IgD-negative memory B cell (primary cell): ENCODE measurements at regions not wholly inside any gene's neighbourhood (a gene's known extent, or its start where the extent isn't known, plus 50 kb on each side); places are given as distances from the start of the nearest gene placed in this dataset.
A peak's percentile ranks its signal among the peaks of the same experiment; 100 is the strongest.
"Not testable (repeated sequence)": the region's sequence is repeated elsewhere in the genome, so short reads cannot be mapped to it uniquely, and the experiment has no call there.

Source experiments
- H3K27ac Mint-ChIP-seq, 3 donors: one replicate each; pipeline ENCODE4 v1.8.0; 2020 to 2022; ENCODE audit warnings: mild to moderate bottlenecking in 3 of 3, mixed read lengths in 3 of 3, moderate library complexity in 1 of 3
- H3K27me3 Mint-ChIP-seq: one replicate; pipeline ENCODE4 v1.8.0; 2021; ENCODE audit warnings: mixed read lengths
- H3K36me3 Mint-ChIP-seq: one replicate; pipeline ENCODE4 v1.8.0; 2020; ENCODE audit warnings: mild to moderate bottlenecking, mixed read lengths
- H3K4me1 Mint-ChIP-seq, 3 donors: one replicate each; pipeline ENCODE4 v1.8.0; 2020 to 2022; ENCODE audit warnings: mixed read lengths in 3 of 3, mild to moderate bottlenecking in 1 of 3
- H3K4me3 Mint-ChIP-seq, 4 donors: one replicate each; pipeline ENCODE4 v1.8.0; 2020 to 2022; ENCODE audit warnings: mild to moderate bottlenecking in 4 of 4, mixed read lengths in 4 of 4, moderate library complexity in 3 of 4
- H3K9me3 Mint-ChIP-seq, 3 donors: one replicate each; pipeline ENCODE4 v1.8.0; 2020 to 2021; ENCODE audit warnings: mixed read lengths in 3 of 3, mild to moderate bottlenecking in 1 of 3

DNA sequence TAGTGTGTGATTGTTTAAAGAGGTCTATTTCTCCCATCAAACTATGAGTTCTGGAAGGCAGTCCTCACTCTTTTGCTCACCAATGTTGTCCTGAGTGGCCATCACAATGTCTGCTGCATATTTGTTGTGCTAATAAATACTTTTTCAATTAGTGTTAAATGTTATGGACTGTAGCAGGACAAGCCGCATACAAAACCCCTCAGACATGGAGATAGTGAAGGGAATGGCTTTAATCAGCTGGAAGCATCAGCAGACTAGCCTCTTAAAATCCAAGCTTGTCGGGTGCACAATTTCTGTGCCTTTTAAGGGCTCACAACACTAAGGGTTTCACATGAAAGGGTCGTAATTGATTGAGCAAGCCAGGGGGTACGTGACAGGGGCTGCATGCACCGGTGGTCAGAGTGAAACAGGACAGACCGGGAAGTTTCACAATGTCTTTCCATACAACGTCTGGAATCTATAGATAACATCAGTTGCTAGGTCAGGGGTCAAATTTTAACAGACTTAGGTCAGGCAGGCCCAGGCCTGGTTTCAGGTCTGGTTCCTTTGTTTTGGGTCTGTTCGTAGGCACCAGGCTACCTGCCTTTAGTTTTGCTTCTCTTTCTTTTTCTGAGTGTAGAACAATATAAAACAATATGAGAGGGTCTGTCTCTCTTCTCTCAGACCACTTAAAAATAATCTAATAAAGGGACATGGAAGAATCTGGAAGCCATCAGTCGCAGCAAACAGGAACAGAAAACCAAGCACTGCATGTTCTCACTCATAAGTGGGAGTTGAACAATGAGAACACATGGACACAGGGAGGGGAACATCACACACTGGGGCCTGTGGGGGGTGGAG, 327.6 kb upstream of the HTR1E start:
- no peak overlapping the region for H3K27ac Mint-ChIP-seq
- H3K4me3 Mint-ChIP-seq = no peak overlapping the region
- H3K4me1 Mint-ChIP-seq = no peaks in the 10 kb centered on the region

DNA sequence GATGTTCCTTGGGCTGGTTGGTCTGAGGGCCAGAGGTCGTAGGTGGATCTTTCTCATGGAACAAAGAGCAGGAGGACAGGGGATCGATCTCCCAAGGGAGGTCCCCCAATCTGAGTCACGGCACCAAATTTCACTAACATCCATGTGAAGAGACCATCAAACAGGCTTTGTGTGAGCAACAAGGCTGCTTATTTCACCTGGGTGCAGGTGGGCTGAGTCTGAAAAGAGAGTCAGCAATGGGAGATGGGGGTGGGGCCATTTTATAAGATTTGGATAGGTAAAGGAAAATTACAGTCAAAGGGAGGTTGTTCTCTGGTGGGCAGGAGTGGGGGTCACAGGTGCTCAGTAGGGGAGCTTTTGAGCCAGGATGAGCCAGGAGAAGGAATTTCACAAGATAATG, 334.0 kb upstream of the HTR1E start:
- not testable (repeated sequence) for H3K4me3 Mint-ChIP-seq, H3K36me3 Mint-ChIP-seq, H3K9me3 Mint-ChIP-seq, H3K4me1 Mint-ChIP-seq, H3K27ac Mint-ChIP-seq, H3K27me3 Mint-ChIP-seq

More for the DNA sequence above, 327.6 kb upstream of the HTR1E start:
- H3K36me3 Mint-ChIP-seq = no peaks in the 10 kb centered on the region
- peaks cover 0 to 2% (median 0%) of the 10 kb centered on the region in 3 donors for H3K9me3 Mint-ChIP-seq
- no peaks in the 10 kb centered on the region for H3K27me3 Mint-ChIP-seq

DNA sequence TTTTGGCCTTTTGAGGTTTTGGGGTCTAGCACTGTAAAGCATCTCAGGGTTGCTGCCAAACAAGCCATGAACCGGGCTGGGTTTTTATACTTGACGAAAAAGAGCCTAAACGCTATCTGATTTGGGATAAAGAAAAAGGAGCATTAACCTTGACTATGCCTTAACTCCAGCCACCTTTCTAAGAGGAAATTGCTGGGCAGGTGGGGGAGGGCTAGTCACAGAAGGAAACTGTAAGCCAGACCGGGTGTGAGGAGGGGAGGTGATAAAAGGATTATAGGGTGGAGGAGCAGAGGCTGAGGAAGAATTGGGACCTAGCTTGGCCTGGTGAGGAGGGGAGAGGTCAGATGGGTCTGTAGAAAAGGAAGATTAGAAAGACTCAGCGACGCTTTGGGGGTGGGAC, 335.2 kb upstream of the HTR1E start:
- H3K4me3 Mint-ChIP-seq, H3K4me1 Mint-ChIP-seq, H3K27me3 Mint-ChIP-seq, H3K27ac Mint-ChIP-seq, H3K36me3 Mint-ChIP-seq, H3K9me3 Mint-ChIP-seq: not testable (repeated sequence)

DNA sequence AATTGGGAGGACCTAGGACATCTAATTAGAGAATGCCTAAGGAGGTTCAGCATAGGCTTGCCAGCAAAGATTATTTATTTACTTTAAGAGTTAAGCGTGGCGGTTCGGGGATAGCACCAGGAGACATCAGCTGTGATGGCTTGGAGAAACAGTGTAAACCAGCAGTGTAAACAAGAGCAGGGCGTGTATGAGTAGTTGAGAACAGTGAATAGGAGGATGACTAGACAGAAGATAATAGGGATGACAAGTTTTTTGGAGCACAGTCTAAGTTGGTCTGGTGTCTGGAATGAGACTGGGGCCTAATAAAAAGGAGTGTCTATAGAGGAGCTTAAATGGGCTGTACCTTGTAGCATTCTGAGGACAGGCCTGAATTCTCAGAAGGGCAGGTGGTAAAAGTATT, 338.4 kb upstream of the HTR1E start:
- H3K4me3 Mint-ChIP-seq = not testable (repeated sequence)

DNA sequence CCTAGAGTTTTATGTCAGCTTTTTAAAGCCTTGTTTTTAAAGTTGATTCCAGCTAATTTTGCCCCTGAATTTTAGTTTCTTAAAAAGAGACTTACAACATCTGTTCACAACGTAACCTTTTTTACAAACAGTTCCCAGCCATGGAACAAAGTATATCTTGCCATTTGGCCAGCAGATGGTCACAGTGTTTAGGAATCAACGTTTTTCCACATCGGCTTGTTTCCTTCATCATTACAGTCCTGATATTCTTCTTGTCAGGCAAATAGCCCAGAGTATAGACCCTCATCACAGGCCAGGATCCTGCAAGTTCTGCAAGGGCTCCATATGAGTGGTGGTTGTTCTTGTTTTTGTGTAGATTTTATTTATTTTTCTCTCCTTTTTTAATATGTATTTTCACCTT, 341.7 kb upstream of the HTR1E start:
- no peak overlapping the region for H3K4me3 Mint-ChIP-seq
- no peak overlapping the region for H3K27ac Mint-ChIP-seq
- peaks cover 0 to 2% (median 0%) of the 10 kb centered on the region in 3 donors for H3K9me3 Mint-ChIP-seq
- H3K36me3 Mint-ChIP-seq = no peaks in the 10 kb centered on the region
- no peaks in the 10 kb centered on the region for H3K4me1 Mint-ChIP-seq
- no peaks in the 10 kb centered on the region for H3K27me3 Mint-ChIP-seq

More for the DNA sequence above, 338.4 kb upstream of the HTR1E start:
- H3K27ac Mint-ChIP-seq, H3K4me1 Mint-ChIP-seq, H3K36me3 Mint-ChIP-seq, H3K27me3 Mint-ChIP-seq, H3K9me3 Mint-ChIP-seq: not testable (repeated sequence)

DNA sequence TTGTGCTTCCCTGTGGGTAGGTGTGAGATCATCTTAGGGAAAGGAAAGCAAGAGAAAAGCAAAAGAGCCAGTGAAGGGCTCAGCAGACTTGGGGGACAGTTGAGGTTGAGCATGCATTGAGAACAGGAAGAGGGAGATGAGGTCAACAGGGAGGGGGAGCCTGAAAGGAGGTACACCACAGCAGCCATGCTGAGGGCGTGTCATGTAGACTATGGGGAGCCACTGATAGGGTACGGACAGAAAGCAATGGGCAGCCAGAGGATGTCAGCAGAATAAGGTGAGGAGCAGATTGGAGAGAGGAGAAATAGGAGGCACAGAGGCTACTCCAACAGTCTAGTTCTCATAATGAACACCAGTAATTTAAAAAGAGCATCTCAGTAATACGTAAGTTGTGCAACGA, 351.1 kb upstream of the HTR1E start:
- Mint-ChIP-seq H3K9me3 (peaks cover 3 to 21% (median 18%) of the 10 kb centered on the region in 3 donors), H3K4me3 (peak overlapping the region in 1 of 4 donors; percentile 66), H3K4me1 (no peaks in the 10 kb centered on the region), H3K27me3 (no peaks in the 10 kb centered on the region), H3K27ac (no peak overlapping the region), H3K36me3 (no peaks in the 10 kb centered on the region)

DNA sequence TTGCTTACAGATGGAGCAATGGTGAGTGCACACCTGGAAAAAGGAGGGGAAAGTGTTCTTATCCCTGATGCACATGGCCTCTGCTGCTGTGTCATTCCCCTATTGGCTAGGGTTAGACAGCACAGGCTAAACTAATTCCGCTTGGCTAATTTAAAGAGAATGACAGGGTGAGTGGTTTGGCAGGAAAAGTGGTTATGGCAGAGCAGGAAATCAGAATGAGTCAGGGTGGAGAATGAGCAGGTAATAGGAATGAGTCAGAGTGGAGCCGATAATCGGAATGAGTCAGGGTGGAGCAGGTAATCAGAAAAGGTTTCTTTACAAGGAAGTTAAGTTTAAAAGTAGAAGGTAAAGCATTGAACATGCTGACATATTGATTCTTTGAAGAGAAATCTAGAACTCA, 355.5 kb upstream of the HTR1E start:
- no peaks in the 10 kb centered on the region for H3K4me1 Mint-ChIP-seq
- no peak overlapping the region for H3K27ac Mint-ChIP-seq
- H3K9me3 Mint-ChIP-seq = peaks cover 7 to 42% (median 27%) of the 10 kb centered on the region in 3 donors
- H3K4me3 Mint-ChIP-seq = no peak overlapping the region
- no peaks in the 10 kb centered on the region for H3K27me3 Mint-ChIP-seq
- no peaks in the 10 kb centered on the region for H3K36me3 Mint-ChIP-seq

DNA sequence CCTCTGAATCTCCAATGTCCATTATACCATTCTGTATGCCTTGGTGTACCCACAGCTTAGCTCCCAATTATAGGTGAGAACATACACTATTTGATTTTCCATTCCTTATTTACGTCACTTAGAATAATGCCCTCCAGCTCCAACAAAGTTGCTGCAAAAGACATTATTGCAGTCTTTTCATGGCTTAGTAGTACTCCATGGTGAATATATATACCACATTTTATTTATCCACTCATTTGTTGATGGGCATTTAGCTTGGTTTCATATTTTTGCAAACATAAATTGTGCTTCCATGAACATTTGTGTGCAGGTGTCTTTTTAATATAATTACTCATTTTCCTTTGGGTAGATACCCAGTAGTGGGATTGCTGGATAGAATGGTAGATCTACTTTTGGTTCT, 374.1 kb upstream of the HTR1E start:
- no peak overlapping the region for H3K27ac Mint-ChIP-seq
- peaks cover 3 to 11% (median 5%) of the 10 kb centered on the region in 3 donors for H3K9me3 Mint-ChIP-seq
- H3K4me3 Mint-ChIP-seq = no peak overlapping the region
- H3K36me3 Mint-ChIP-seq = no peaks in the 10 kb centered on the region
- no peaks in the 10 kb centered on the region for H3K4me1 Mint-ChIP-seq
- no peaks in the 10 kb centered on the region for H3K27me3 Mint-ChIP-seq

DNA sequence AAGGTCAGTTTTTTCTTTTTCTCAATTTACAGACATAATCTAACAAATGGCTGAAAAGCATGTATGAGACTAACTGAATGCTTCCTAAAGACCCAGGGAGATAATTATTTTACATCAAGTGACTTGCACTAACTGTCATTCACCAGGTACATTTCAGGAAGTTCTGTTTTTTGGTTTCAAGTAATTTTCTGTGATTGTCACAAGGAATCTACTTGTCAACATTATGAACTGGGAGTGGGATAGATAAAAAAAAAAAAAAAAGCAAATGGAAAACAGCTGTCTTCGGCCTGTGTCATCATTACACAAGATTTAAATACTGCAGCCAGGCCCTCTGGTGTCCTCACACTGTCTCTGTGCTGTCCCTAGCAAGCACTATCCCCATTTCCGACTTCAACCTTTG, 379.0 kb upstream of the HTR1E start:
- H3K27me3 Mint-ChIP-seq = no peaks in the 10 kb centered on the region
- no peak overlapping the region for H3K27ac Mint-ChIP-seq
- no peak overlapping the region for H3K4me3 Mint-ChIP-seq
- peaks cover 3 to 4% (median 3%) of the 10 kb centered on the region in 3 donors for H3K9me3 Mint-ChIP-seq
- no peaks in the 10 kb centered on the region for H3K36me3 Mint-ChIP-seq
- no peaks in the 10 kb centered on the region for H3K4me1 Mint-ChIP-seq

DNA sequence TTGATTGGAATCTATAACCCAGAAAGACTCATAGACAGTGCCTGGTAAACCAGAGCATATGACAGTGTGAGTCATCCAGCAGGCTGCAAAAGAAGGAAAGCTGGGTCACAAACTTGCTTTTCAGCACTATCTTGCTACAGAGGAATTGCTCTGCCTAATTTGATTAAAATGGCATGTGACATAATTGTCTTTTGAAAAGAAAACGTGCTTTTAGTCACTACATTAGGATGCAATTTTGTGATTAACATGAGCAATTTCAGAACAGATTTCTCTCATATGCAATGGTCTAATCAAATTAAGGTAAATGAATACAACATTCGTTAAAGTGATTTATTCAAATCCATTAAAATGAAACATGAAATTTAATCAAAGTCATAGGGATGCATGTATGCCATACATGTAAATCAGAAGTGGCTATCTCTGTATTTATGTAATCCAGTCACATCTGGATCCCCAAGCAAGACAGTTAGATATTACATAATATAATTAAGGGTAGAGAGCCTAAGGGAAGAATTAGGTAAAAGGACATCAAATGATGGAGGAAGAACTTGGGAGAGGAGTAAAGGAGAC, 400.0 kb upstream of the HTR1E start:
- H3K27me3 Mint-ChIP-seq = no peaks in the 10 kb centered on the region
- no peak overlapping the region for H3K27ac Mint-ChIP-seq
- no peak overlapping the region for H3K4me3 Mint-ChIP-seq
- peaks cover 0 to 9% (median 6%) of the 10 kb centered on the region in 3 donors for H3K9me3 Mint-ChIP-seq
- no peaks in the 10 kb centered on the region for H3K36me3 Mint-ChIP-seq
- H3K4me1 Mint-ChIP-seq = no peaks in the 10 kb centered on the region

DNA sequence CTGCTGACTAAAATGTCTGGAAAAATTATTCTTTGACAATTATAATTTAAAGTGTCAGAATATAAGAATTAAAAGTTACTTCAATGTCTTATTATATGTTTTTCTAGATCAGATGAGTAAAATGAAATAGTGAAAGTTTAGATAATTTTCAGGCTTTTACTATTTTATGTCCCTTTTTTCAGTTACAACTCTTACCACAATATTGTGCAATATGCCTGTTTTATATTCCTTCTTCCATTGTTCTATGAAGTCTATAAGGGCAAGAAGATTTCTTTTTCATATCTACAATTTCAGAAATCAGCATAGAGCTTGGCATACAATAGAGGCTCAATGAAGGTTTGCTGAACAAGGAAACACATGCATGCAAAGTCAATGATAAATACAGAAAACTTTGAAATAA, 401.2 kb upstream of the HTR1E start:
- Mint-ChIP-seq H3K27me3 (no peaks in the 10 kb centered on the region), H3K36me3 (no peaks in the 10 kb centered on the region), H3K27ac (no peak overlapping the region), H3K4me1 (no peaks in the 10 kb centered on the region), H3K4me3 (no peak overlapping the region), H3K9me3 (peaks cover 0 to 6% (median 4%) of the 10 kb centered on the region in 3 donors)

DNA sequence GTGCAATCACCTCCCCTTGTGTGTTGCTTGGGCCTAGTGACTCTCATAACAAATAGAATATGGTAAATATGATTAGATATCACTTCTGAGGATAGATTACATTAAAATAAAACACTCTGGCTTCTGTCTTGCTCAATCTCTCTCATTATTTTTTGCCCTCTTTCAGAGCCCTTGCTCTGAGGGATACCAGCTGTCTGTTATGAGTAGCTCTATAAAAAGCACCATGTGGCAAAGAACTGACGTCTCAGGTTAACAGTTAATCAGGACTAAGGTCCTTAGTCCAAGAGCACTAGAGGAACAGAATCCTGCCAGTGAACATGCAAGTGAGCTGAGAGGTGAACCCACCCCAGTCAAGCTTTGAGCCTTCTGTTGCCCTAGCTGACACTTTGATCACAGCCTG, 402.2 kb upstream of the HTR1E start:
- Mint-ChIP-seq H3K36me3 (no peaks in the 10 kb centered on the region), H3K9me3 (peaks cover 0 to 3% (median 0%) of the 10 kb centered on the region in 3 donors), H3K27me3 (no peaks in the 10 kb centered on the region), H3K4me3 (no peak overlapping the region), H3K4me1 (no peaks in the 10 kb centered on the region), H3K27ac (no peak overlapping the region)

DNA sequence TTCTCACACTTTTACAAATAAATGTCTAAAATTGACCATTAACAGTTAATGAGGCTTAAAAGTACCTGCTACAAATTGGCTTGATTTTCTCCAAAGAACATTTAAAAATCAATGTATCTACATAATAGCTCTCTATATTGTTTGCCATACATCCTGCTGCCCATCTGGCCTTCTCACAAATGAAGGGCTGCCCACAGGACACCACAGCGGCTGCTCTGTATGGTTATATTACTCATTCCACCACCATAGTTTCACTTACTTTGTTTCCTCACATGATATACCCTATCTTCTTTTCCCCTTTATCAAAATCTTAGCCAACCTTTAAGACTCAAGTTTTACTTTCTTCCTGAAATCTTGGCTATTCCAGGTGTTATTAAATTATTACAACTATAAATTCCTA, 407.7 kb upstream of the HTR1E start:
- H3K36me3 Mint-ChIP-seq = no peaks in the 10 kb centered on the region
- no peak overlapping the region for H3K4me3 Mint-ChIP-seq
- no peaks in the 10 kb centered on the region for H3K4me1 Mint-ChIP-seq
- no peaks in the 10 kb centered on the region for H3K9me3 Mint-ChIP-seq
- H3K27ac Mint-ChIP-seq = no peak overlapping the region
- no peaks in the 10 kb centered on the region for H3K27me3 Mint-ChIP-seq

DNA sequence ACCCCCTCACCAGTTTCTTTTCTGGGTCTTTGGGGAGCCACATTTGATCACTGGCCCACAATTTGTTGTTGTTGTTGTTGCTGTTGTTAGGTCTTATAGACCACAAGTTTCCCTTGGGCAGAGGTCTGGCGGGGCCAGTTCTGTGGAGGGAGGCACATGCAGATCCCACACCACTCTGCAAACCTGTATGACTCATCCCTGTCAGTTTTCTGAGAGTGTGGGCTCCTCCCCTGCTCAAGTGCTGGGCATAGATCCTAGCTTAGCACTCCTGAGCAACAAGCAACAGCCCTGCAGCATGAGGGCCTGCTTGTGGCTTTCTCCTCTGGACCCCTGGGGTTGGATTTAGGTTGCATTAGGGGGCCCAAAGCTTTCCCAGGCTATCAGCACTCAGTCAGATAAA, 411.1 kb upstream of the HTR1E start:
- Mint-ChIP-seq H3K27me3 (no peaks in the 10 kb centered on the region), H3K36me3 (no peaks in the 10 kb centered on the region), H3K9me3 (peaks cover 0 to 2% (median under 1%) of the 10 kb centered on the region in 3 donors), H3K27ac (no peak overlapping the region), H3K4me1 (no peaks in the 10 kb centered on the region), H3K4me3 (no peak overlapping the region)

DNA sequence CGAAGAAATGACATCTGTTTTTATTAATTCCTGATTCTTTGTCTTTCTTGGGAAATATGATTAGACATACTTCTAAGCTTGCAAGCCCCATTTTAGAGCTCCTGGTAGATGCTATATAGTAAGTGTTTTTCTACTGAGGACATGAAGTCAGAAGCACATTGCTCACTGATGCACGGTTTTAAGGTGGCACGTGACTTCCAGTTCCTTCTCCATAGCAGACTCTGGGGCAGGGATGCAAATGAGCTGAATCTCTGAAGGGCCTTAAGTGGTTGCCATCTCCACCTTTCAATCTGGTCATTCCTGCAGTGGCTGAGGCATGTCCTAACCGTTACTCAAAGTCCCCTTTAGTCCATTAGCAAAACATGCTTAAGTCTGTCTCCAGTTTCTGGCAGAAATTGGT, 421.2 kb upstream of the HTR1E start:
- Mint-ChIP-seq H3K27me3 (no peaks in the 10 kb centered on the region), H3K9me3 (peaks cover 0 to under 1% (median 0%) of the 10 kb centered on the region in 3 donors), H3K27ac (no peak overlapping the region), H3K36me3 (no peaks in the 10 kb centered on the region), H3K4me1 (no peaks in the 10 kb centered on the region), H3K4me3 (no peak overlapping the region)

DNA sequence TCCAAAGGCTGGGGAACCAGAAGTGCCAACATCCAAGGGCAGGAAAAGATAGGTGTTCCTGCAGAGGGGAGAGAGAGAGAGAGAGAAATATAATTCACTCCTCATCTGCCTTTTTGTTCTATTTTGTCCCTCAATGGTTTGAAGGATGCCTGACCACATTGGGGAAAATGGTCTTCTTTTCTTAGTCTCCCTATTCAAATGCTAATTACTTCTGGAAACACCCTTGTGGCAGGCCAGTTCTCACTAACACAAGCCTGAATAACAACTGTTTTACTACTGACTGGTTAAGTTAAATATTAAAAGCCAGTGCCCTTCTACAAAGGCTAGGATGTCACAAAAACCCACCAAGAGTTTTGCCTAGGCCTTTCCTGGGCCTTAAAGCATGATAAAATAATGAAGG, 425.4 kb upstream of the HTR1E start:
- H3K4me1 Mint-ChIP-seq = no peaks in the 10 kb centered on the region
- H3K36me3 Mint-ChIP-seq = peaks cover 1% of the 10 kb centered on the region
- H3K9me3 Mint-ChIP-seq = peaks cover 0 to 7% (median 0%) of the 10 kb centered on the region in 3 donors
- no peak overlapping the region for H3K27ac Mint-ChIP-seq
- no peak overlapping the region for H3K4me3 Mint-ChIP-seq
- no peaks in the 10 kb centered on the region for H3K27me3 Mint-ChIP-seq
